GM18868 (cell line): ENCODE measurements at regions not wholly inside any gene's neighbourhood (a gene's known extent, or its start where the extent isn't known, plus 50 kb on each side); places are given as distances from the start of the nearest gene placed in this dataset.

Experiments used
- ATAC-seq: cut with Tn5 transposase; IDR thresholded peaks from one replicate; pipeline ENCODE4 v1.9.1; 2021; ENCODE audit warnings: mild to moderate bottlenecking, moderate library complexity; ENCODE audit not compliant: unreplicated experiment

GRCh38 chr5:66306105-66306843, 162.2 kb downstream of the SREK1 start:
- ATAC-seq, result peak; percentile 91

- no peak for ATAC-seq
Observed at GRCh38 chr5:66306844-66307315, 162.8 kb downstream of the SREK1 start.

- ATAC-seq, result peak; percentile 76
Observed at GRCh38 chr5:66307647-66308241, 163.6 kb downstream of the SREK1 start.

GRCh38 chr5:66312266-66312665, 168.2 kb downstream of the SREK1 start:
- no peak for ATAC-seq

GRCh38 chr5:66315784-66316183, 171.7 kb downstream of the SREK1 start:
- no peak for ATAC-seq

GRCh38 chr5:66322786-66323528, 178.9 kb downstream of the SREK1 start:
- ATAC-seq, result no peak

- no peak for ATAC-seq
Observed at GRCh38 chr5:66323529-66323895, 179.4 kb downstream of the SREK1 start.

GRCh38 chr5:66324357-66324756, 180.3 kb downstream of the SREK1 start:
- no peak for ATAC-seq

GRCh38 chr5:66326276-66326675, 182.2 kb downstream of the SREK1 start:
- ATAC-seq, result no peak

- ATAC-seq, result no peak
Observed at GRCh38 chr5:66327008-66327407, 182.9 kb downstream of the SREK1 start.

GRCh38 chr5:66329078-66329477, 185.0 kb downstream of the SREK1 start:
- no peak for ATAC-seq

- no peak for ATAC-seq
Observed at GRCh38 chr5:66333192-66333591, 189.1 kb downstream of the SREK1 start.

- ATAC-seq, result no peak
Observed at GRCh38 chr5:66337626-66338226, 193.6 kb downstream of the SREK1 start.

GRCh38 chr5:66338828-66339227, 194.7 kb downstream of the SREK1 start:
- no peak for ATAC-seq

GRCh38 chr5:66339896-66340295, 195.8 kb downstream of the SREK1 start:
- no peak for ATAC-seq

- no peak for ATAC-seq
Observed at GRCh38 chr5:66340786-66341185, 196.7 kb downstream of the SREK1 start.

- ATAC-seq, result no peak
Observed at GRCh38 chr5:66342341-66342880, 198.3 kb downstream of the SREK1 start.

GRCh38 chr5:66343370-66344071, 199.4 kb downstream of the SREK1 start:
- no peak for ATAC-seq

- ATAC-seq, result no peak
Observed at GRCh38 chr5:66344544-66344943, 200.4 kb downstream of the SREK1 start.

GRCh38 chr5:66345281-66345680, 201.2 kb downstream of the SREK1 start:
- no peak for ATAC-seq

GRCh38 chr5:66346869-66347268, 202.8 kb downstream of the SREK1 start:
- no peak for ATAC-seq
